Neural cell (in vitro differentiated cells): ENCODE measurements at regions not wholly inside any gene's neighbourhood (a gene's known extent, or its start where the extent isn't known, plus 50 kb on each side); places are given as distances from the start of the nearest gene placed in this dataset.

Experiments used
- EP300 ChIP-seq: fragments of 450-650 bp; conservative IDR thresholded peaks from 2 replicates; pipeline ENCODE4 v1.6.1; 2014; ENCODE audit warnings: antibody characterized with exemption, mild to moderate bottlenecking, moderate library complexity; ENCODE audit not compliant: poor library complexity, severe bottlenecking
- EZH2 ChIP-seq: fragments of 200-600, 300-800 bp; shearing (Covaris generic), sonication (generic); IDR thresholded peaks from 2 replicates; pipeline ENCODE4 v1.6.1; 2014; ENCODE audit warnings: antibody characterized with exemption, low read length, borderline replicate concordance, mild to moderate bottlenecking; ENCODE audit not compliant: insufficient read depth, poor library complexity, severe bottlenecking
- POLR2AphosphoS5 ChIP-seq: IDR thresholded peaks from 2 replicates; pipeline ENCODE4 v1.6.1; 2012
- RAD21 ChIP-seq: fragments of 450-650 bp; conservative IDR thresholded peaks from 2 replicates; pipeline ENCODE4 v1.6.1; 2014; ENCODE audit warnings: antibody characterized with exemption, mild to moderate bottlenecking, moderate library complexity
- REST ChIP-seq: IDR thresholded peaks from 2 replicates; pipeline ENCODE4 v1.6.1; 2012; ENCODE audit warnings: borderline replicate concordance
- TF ChIP-seq, protein P1 (sequence below): fragments of 450-650 bp; IDR thresholded peaks from 2 replicates; pipeline ENCODE4 v1.5.1; 2014; ENCODE audit warnings: antibody characterized with exemption, mild to moderate bottlenecking, moderate library complexity; ENCODE audit not compliant: poor library complexity, severe bottlenecking

DNA sequence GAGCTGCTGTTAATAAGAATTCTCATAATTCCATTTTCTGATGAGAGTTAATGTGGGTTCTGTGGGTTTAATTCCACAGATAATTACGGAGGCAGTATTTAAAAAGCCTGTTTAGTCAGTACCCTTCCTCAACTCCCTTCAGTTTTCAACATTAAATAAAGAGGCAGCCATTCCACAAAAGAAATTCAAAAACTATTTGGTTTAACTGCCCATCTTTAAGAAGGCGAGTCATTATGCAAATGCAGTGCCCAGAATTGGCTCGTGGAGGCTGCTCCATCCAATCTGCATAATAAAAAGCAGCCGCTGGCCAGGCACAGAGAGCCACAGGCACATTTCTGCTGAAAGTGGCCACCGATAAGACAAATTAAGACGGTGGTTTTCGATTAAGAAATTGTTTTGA, 194.4 kb upstream of the TOX3 start:
- TF ChIP-seq EP300 (no peak), POLR2AphosphoS5 (no peak), REST (no peak), EZH2 (no peak), RAD21 (no peak)
- TF ChIP-seq, protein P1, sequence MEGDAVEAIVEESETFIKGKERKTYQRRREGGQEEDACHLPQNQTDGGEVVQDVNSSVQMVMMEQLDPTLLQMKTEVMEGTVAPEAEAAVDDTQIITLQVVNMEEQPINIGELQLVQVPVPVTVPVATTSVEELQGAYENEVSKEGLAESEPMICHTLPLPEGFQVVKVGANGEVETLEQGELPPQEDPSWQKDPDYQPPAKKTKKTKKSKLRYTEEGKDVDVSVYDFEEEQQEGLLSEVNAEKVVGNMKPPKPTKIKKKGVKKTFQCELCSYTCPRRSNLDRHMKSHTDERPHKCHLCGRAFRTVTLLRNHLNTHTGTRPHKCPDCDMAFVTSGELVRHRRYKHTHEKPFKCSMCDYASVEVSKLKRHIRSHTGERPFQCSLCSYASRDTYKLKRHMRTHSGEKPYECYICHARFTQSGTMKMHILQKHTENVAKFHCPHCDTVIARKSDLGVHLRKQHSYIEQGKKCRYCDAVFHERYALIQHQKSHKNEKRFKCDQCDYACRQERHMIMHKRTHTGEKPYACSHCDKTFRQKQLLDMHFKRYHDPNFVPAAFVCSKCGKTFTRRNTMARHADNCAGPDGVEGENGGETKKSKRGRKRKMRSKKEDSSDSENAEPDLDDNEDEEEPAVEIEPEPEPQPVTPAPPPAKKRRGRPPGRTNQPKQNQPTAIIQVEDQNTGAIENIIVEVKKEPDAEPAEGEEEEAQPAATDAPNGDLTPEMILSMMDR, result no peak
